Lower lobe of right lung (tissue), 2 donors: ENCODE measurements at regions not wholly inside any gene's neighbourhood (a gene's known extent, or its start where the extent isn't known, plus 50 kb on each side); places are given as distances from the start of the nearest gene placed in this dataset.
A peak's percentile ranks its signal among the peaks of the same experiment; 100 is the strongest.

ENCODE experiments used
- ATAC-seq, 2 donors: fragments of 200-7000 bp; cut with Tn5 transposase; one replicate each; pipeline ENCODE4 v1.9.1; 2020 to 2022; ENCODE audit warnings: mild to moderate bottlenecking in 2 of 2, moderate library complexity in 2 of 2
- DNase-seq: peaks from one replicate; pipeline ENCODE4 v3.0.0-alpha.2; 2020
- H3K27ac ChIP-seq: fragments of 200-600 bp; one replicate; pipeline ENCODE4 v1.8.0; 2022
- H3K27me3 ChIP-seq: fragments of 200-600 bp; one replicate; pipeline ENCODE4 v1.8.0; 2022; ENCODE audit warnings: low read depth
- H3K36me3 ChIP-seq: fragments of 200-600 bp; one replicate; pipeline ENCODE4 v1.8.0; 2022; ENCODE audit warnings: mild to moderate bottlenecking
- H3K4me1 ChIP-seq: fragments of 200-600 bp; one replicate; pipeline ENCODE4 v1.8.0; 2022
- H3K4me3 ChIP-seq: fragments of 200-600 bp; one replicate; pipeline ENCODE4 v1.8.0; 2022; ENCODE audit warnings: mild to moderate bottlenecking
- H3K9me3 ChIP-seq: fragments of 200-600 bp; one replicate; pipeline ENCODE4 v1.8.0; 2022
- intact Hi-C: fragments of 100-400 bp; cut with DNase I; formaldehyde crosslinking; loops from one replicate; pipeline ENCODE4 v1.11.0; 2022
- TF ChIP-seq, protein P1 (sequence below): fragments of 200-600 bp; IDR thresholded peaks from one replicate; pipeline ENCODE4 v1.8.0; 2022; ENCODE audit warnings: antibody characterized with exemption, mild to moderate bottlenecking
- donor health status: DM: no; HTN: yes; CAD: no; lungs with severe emphysema.

DNA sequence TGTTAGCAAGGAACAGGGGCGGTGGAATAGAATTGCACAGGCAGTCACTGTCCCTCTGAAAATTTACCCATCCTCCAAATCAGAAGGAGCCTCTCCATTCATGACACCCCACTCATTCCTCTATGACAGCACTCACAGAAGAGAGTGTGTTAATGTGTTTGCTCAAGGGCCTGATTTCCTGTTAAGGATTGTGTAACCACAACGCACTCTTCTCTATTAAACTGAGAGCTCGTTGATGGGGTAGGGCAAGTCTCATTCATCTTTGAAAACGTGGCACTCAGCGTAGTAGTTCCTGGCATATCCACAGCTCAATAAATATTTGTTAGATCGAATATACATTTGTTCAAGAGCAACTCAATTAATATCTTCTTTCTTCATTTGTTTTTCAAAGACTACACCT lies 106.4 kb downstream of the VAPA start:
- DNase-seq, result no peak
- H3K27ac ChIP-seq, result no peak overlapping the region
- TF ChIP-seq, protein P1, sequence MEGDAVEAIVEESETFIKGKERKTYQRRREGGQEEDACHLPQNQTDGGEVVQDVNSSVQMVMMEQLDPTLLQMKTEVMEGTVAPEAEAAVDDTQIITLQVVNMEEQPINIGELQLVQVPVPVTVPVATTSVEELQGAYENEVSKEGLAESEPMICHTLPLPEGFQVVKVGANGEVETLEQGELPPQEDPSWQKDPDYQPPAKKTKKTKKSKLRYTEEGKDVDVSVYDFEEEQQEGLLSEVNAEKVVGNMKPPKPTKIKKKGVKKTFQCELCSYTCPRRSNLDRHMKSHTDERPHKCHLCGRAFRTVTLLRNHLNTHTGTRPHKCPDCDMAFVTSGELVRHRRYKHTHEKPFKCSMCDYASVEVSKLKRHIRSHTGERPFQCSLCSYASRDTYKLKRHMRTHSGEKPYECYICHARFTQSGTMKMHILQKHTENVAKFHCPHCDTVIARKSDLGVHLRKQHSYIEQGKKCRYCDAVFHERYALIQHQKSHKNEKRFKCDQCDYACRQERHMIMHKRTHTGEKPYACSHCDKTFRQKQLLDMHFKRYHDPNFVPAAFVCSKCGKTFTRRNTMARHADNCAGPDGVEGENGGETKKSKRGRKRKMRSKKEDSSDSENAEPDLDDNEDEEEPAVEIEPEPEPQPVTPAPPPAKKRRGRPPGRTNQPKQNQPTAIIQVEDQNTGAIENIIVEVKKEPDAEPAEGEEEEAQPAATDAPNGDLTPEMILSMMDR, result no peak
- peak; percentile 59 to 63 for ATAC-seq
- H3K9me3 ChIP-seq, result no peaks in the 10 kb centered on the region
- H3K4me3 ChIP-seq, result no peak overlapping the region
- intact Hi-C loops, result no loop called here
- H3K36me3 ChIP-seq, result no peaks in the 10 kb centered on the region
- peaks cover 19% of the 10 kb centered on the region for H3K4me1 ChIP-seq
- no peaks in the 10 kb centered on the region for H3K27me3 ChIP-seq

DNA sequence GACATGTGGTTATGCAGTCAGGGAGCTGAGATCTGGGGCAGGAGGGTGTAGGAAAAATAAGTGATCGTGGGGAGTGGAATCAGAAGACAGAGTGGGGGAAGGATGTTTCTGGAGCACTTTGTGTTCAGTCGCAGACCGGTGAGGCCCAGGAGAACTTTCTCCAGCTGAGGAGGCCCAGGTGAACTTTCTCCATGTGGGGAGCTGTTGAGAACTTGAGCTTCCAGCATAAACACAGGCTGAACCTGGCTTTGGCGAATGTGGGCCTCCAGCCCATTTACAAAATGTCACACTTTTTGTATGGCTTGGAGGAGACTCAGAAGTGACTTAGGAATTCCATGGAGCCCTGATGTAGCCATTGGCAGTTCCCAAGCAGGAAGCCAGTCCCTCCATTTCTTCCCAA lies 108.5 kb downstream of the VAPA start:
- DNase-seq, result no peak
- Histone ChIP-seq H3K27me3 (no peaks in the 10 kb centered on the region), H3K9me3 (no peaks in the 10 kb centered on the region), H3K36me3 (no peaks in the 10 kb centered on the region), H3K4me3 (no peak overlapping the region), H3K27ac (no peak overlapping the region), H3K4me1 (no peaks in the 10 kb centered on the region)
- TF ChIP-seq, protein P1, result no peak
- intact Hi-C loops, result no loop called here
- ATAC-seq, result no peak

DNA sequence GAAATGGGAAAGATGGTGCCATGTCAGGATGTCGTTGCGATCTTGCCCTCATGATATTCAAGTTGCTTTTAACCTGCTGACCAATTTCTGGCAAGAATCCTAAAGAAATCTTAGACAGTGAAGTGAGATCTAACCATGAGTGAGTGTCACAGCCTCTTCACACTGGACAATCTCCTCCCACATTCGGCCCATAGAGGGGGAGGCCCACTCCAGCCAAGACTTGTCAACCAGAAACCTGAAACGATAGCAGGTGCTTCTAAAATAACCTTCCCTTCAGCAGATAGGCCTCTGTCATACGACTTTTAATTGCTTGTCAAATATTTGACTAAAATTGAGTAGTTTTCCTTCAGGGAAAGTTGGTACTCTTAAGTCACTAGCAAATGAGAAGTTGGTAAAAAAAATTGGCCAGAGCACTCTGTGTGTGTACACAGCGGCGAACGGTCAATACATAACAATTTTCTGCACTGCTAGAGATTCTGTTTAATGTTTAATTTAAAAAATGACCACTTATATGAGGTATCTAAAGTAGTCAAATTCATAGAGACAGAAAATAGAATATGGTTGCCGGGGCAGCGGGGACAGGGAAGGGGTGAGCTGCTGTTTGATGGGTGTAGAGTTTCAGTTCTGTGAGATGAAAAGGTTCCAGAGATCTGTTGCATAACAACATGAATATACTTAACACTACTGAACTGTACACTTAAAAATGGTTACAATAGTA lies 110.2 kb downstream of the VAPA start:
- DNase-seq, result no peak
- TF ChIP-seq, protein P1, result no peak
- intact Hi-C loops, result no loop called here
- Histone ChIP-seq H3K27me3 (no peaks in the 10 kb centered on the region), H3K27ac (no peak overlapping the region), H3K4me1 (no peaks in the 10 kb centered on the region), H3K36me3 (no peaks in the 10 kb centered on the region), H3K9me3 (no peaks in the 10 kb centered on the region), H3K4me3 (no peak overlapping the region)
- peak; percentile 87 to 90 for ATAC-seq

DNA sequence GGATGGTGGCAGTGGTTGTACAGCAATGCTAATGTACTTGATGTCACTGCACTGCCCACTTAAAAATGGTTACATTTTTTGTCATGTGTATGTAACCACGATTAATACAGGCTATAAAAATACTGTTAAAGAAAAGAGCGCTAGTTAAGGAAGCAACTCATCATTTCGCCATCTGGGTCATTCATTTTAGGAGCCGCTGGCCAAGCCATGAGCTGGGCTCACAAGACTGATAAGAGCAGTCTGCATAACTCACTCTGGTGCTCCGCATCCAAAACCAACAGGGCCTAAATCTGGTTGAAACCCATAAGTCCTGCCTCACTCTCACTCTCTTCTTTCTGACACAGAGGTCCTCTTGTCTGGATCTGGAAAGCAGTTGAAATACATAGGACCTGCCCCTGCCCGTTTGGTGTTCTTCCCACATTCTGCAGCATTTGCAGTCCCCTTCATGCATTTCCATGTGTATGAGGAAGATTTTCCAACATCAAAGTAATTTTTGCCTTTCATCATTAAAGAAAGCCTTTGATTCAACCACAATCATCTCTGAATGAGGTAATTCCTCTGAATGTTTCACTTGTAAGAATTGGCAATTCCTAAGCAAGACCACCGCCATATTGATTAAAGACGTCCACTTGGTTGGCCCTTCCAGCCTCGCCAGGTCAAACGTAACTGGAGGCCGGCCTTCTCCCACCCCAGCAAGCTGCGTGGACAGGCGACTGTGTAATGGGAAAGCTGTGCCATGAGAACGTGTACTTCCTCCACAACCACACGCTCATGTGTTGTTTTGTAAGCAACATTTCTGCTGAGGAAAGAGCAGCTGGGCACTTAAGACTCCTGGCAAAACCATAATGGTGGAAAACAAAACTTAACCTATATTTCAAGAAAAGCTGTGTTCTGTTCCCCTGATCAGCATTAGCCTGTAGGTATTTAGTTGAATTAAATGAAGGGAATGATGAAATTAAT lies 112.2 kb downstream of the VAPA start:
- intact Hi-C loops, result no loop called here
- Histone ChIP-seq H3K4me1 (no peaks in the 10 kb centered on the region), H3K9me3 (no peaks in the 10 kb centered on the region), H3K36me3 (no peaks in the 10 kb centered on the region), H3K27ac (peak overlapping the region; percentile 34), H3K27me3 (no peaks in the 10 kb centered on the region), H3K4me3 (no peak overlapping the region)
- ATAC-seq (no peak), DNase-seq (no peak)
- TF ChIP-seq, protein P1, result no peak

DNA sequence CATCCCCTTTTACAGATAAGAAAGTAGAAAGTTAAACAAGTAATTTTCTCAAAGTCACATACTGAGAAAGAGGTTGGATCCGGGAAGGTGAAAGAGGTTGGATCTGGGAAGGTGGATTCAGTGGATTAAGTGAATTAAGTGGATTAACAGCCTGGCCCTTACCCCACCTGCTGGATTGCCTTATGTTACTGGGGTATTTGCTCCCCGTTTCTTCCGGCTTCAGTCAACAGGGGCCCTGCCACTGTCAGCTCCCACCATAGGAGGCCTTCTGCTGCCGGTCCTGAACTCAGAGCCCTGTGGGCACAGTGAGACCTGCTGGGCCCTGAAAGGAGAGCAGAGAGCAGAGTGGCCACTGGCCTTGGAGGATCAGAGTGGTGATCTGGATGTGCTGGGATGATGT lies 113.2 kb downstream of the VAPA start:
- H3K27me3 ChIP-seq, result no peaks in the 10 kb centered on the region
- intact Hi-C loops, result no loop called here
- DNase-seq (no peak), ATAC-seq (no peak)
- no peaks in the 10 kb centered on the region for H3K9me3 ChIP-seq
- no peaks in the 10 kb centered on the region for H3K36me3 ChIP-seq
- H3K27ac ChIP-seq, result peak overlapping the region; percentile 11
- no peak overlapping the region for H3K4me3 ChIP-seq
- H3K4me1 ChIP-seq, result peaks cover under 1% of the 10 kb centered on the region
- TF ChIP-seq, protein P1, result no peak
